GM23248 (cell line): ENCODE measurements at regions not wholly inside any gene's neighbourhood (a gene's known extent, or its start where the extent isn't known, plus 50 kb on each side); places are given as distances from the start of the nearest gene placed in this dataset.
"Not testable (repeated sequence)": the region's sequence is repeated elsewhere in the genome, so short reads cannot be mapped to it uniquely, and the experiment has no call there.

Source experiments
- EZH2 ChIP-seq: fragments of 200-600 bp; sonication (generic); IDR thresholded peaks from 2 replicates; pipeline ENCODE4 v1.6.1; 2018; ENCODE audit warnings: antibody characterized with exemption, mild to moderate bottlenecking; ENCODE audit not compliant: insufficient read depth, poor library complexity, severe bottlenecking
- EZH2phosphoT487 ChIP-seq: fragments of 200-600 bp; sonication (generic); IDR thresholded peaks from 2 replicates; pipeline ENCODE4 v1.6.1; 2018; ENCODE audit warnings: antibody characterized with exemption, moderate library complexity, mild to moderate bottlenecking, low read depth; ENCODE audit not compliant: insufficient read depth

DNA sequence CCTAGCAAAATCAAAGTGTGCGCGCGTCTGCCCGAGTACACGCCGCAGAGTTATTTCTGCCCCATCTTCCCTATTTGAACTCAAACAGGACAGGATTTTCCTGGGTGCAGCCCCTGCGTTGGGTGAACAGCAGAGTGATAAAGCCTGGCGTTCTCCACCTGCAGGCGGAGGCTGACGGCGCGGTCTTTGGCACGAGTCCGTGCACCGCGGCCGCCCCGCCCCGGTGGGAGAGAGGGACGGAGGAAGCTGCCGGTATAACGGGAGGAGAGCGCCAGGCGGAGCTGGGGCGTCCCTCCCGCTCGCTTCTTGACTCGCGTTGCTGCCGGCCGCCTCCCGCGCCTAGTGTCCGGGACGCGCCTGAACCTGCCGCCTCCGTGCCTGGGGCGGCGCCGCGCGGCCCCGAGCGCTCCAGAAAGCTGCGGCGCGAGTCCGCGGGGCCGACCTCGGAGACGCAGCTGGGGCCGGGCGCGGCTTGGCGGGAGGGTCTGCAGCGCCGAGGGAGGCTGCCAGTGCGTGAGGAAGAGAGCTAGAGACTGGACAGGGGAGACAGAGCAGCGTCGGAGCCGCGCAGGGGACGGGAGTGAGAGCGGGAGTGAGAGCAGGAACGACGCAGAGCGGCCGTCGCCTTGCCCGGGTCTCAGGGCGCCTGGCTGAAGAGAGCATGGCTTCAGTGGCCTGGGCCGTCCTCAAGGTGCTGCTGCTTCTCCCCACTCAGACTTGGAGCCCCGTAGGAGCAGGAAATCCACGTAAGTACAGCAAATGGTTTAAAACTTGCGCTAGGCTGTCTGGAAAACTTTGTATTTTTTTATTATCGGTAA is 66.8 kb upstream of the SPATA31A3 start:
- not testable (repeated sequence) for TF ChIP-seq EZH2, EZH2phosphoT487
